ENCODE measurements at regions not wholly inside any gene's neighbourhood (a gene's known extent, or its start where the extent isn't known, plus 50 kb on each side); places are given as distances from the start of the nearest gene placed in this dataset.

DNA sequence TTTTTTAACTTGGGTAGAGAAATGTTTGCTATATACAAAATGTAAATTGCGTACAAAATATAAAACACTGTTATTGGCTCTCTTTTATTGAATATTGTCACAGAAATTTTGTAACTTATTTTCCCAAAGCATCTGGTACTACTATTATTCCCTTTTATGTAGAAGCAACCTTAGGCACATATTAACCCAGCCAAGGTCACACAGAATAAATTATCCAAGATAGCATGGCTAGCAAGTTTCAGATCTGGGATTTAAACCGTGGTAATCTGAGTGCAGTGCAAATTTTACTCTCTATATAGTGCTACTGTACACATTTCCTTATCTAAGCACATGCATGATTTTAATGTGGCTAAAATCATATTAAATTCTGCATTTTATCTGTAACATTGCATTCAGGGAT is 1190.5 kb upstream of the LRRTM3 start:
- TF ChIP-seq, protein P1, sequence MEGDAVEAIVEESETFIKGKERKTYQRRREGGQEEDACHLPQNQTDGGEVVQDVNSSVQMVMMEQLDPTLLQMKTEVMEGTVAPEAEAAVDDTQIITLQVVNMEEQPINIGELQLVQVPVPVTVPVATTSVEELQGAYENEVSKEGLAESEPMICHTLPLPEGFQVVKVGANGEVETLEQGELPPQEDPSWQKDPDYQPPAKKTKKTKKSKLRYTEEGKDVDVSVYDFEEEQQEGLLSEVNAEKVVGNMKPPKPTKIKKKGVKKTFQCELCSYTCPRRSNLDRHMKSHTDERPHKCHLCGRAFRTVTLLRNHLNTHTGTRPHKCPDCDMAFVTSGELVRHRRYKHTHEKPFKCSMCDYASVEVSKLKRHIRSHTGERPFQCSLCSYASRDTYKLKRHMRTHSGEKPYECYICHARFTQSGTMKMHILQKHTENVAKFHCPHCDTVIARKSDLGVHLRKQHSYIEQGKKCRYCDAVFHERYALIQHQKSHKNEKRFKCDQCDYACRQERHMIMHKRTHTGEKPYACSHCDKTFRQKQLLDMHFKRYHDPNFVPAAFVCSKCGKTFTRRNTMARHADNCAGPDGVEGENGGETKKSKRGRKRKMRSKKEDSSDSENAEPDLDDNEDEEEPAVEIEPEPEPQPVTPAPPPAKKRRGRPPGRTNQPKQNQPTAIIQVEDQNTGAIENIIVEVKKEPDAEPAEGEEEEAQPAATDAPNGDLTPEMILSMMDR (conservative IDR thresholded peaks at IDR 0.05; ENCODE audit: low read depth, low read length): no peak
- TF ChIP-seq EZH2 (IDR thresholded peaks at IDR 0.05; ENCODE audit: borderline replicate concordance, low read depth, low read length, poor library complexity, severe bottlenecking): no peak

Data from A673 (cell line).